Left hindlimb (tissue), 1 donor: ENCODE measurements at regions not wholly inside any gene's neighbourhood (a gene's known extent, or its start where the extent isn't known, plus 50 kb on each side); places are given as distances from the start of the nearest gene placed in this dataset.
"Not testable (repeated sequence)": the region's sequence is repeated elsewhere in the genome, so short reads cannot be mapped to it uniquely, and the experiment has no call there.

Experiments used
- DNase-seq: peaks from one replicate; pipeline ENCODE4 v3.0.0-alpha.2; 2018

GRCh38 chr16:65406116-65406515 lies 284.3 kb upstream of the CDH11 start:
- no peak for DNase-seq

GRCh38 chr16:65394281-65394680 lies 272.4 kb upstream of the CDH11 start:
- peak; percentile 46 for DNase-seq

GRCh38 chr16:65392806-65393565 lies 271.1 kb upstream of the CDH11 start:
- DNase-seq = no peak

GRCh38 chr16:65388592-65388991 lies 266.7 kb upstream of the CDH11 start:
- DNase-seq = no peak

- no peak for DNase-seq
Measured at GRCh38 chr16:65386672-65387071, 264.8 kb upstream of the CDH11 start.

- no peak for DNase-seq
Measured at GRCh38 chr16:65384441-65384840, 262.6 kb upstream of the CDH11 start.

- no peak for DNase-seq
Measured at GRCh38 chr16:65377195-65377594, 255.3 kb upstream of the CDH11 start.

GRCh38 chr16:65376601-65377000 lies 254.7 kb upstream of the CDH11 start:
- no peak for DNase-seq

- no peak for DNase-seq
Measured at GRCh38 chr16:65375651-65376050, 253.8 kb upstream of the CDH11 start.

- no peak for DNase-seq
Measured at GRCh38 chr16:65373097-65373496, 251.2 kb upstream of the CDH11 start.

- no peak for DNase-seq
Measured at GRCh38 chr16:65372171-65372570, 250.3 kb upstream of the CDH11 start.

- no peak for DNase-seq
Measured at GRCh38 chr16:65365732-65366715, 244.2 kb upstream of the CDH11 start.

- not testable (repeated sequence) for DNase-seq
Measured at GRCh38 chr16:65356721-65357120, 234.9 kb upstream of the CDH11 start.

- DNase-seq = no peak
Measured at GRCh38 chr16:65355706-65356105, 233.8 kb upstream of the CDH11 start.

GRCh38 chr16:65353183-65353582 lies 231.3 kb upstream of the CDH11 start:
- no peak for DNase-seq

- DNase-seq = no peak
Measured at GRCh38 chr16:65349626-65350025, 227.8 kb upstream of the CDH11 start.

GRCh38 chr16:65343556-65343955 lies 221.7 kb upstream of the CDH11 start:
- no peak for DNase-seq

GRCh38 chr16:65342231-65342866 lies 220.5 kb upstream of the CDH11 start:
- no peak for DNase-seq

- DNase-seq = no peak
Measured at GRCh38 chr16:65339062-65339461, 217.2 kb upstream of the CDH11 start.

- DNase-seq = no peak
Measured at GRCh38 chr16:65336160-65336559, 214.3 kb upstream of the CDH11 start.

GRCh38 chr16:65334081-65334480 lies 212.2 kb upstream of the CDH11 start:
- no peak for DNase-seq

- DNase-seq = no peak
Measured at GRCh38 chr16:65333283-65333682, 211.4 kb upstream of the CDH11 start.

- DNase-seq = no peak
Measured at GRCh38 chr16:65327346-65327745, 205.5 kb upstream of the CDH11 start.
